Muscle of leg (tissue), 3 donors: ENCODE measurements at regions not wholly inside any gene's neighbourhood (a gene's known extent, or its start where the extent isn't known, plus 50 kb on each side); places are given as distances from the start of the nearest gene placed in this dataset.
"Not testable (repeated sequence)": the region's sequence is repeated elsewhere in the genome, so short reads cannot be mapped to it uniquely, and the experiment has no call there.

Experiments
- DNase-seq: peaks from one replicate; pipeline ENCODE4 v3.0.0; 2013
- H3K27ac ChIP-seq: one replicate; pipeline ENCODE4 v1.5.1; 2013; ENCODE audit warnings: mild to moderate bottlenecking, low read length, control low read depth
- H3K27me3 ChIP-seq: one replicate; pipeline ENCODE4 v1.6.1; 2013; ENCODE audit warnings: low read length; ENCODE audit not compliant: control insufficient read depth, insufficient read depth
- H3K36me3 ChIP-seq: one replicate; pipeline ENCODE4 v1.6.1; 2013; ENCODE audit warnings: low read length; ENCODE audit not compliant: control insufficient read depth, insufficient read depth
- H3K4me1 ChIP-seq: one replicate; pipeline ENCODE4 v1.6.1; 2013; ENCODE audit warnings: low read length; ENCODE audit not compliant: control insufficient read depth, insufficient read depth
- H3K4me3 ChIP-seq: one replicate; pipeline ENCODE4 v1.5.1; 2013; ENCODE audit warnings: low read length, control low read depth
- H3K9me3 ChIP-seq: replicated peaks from 2 replicates; pipeline ENCODE4 v1.6.1; 2013; ENCODE audit warnings: low read depth, low read length; ENCODE audit not compliant: control insufficient read depth
- WGBS: methylation state at CpG from one replicate; pipeline ENCODE4 v1.1.5; 2013; ENCODE audit warnings: missing lambda C conversion rate; ENCODE audit not compliant: insufficient coverage; 5-methylcytosine and 5-hydroxymethylcytosine counted together

- Histone ChIP-seq H3K4me3 (no peak overlapping the region), H3K4me1 (peaks cover 13% of the 10 kb centered on the region), H3K27ac (no peak overlapping the region), H3K36me3 (no peaks in the 10 kb centered on the region), H3K27me3 (no peaks in the 10 kb centered on the region), H3K9me3 (no peaks in the 10 kb centered on the region)
- no peak for DNase-seq
- no CpG with 5 or more reads among the region's 2 CpGs for WGBS
Measured at GRCh38 chr5:115428248-115428647, 116.3 kb downstream of the FEM1C start.

DNA sequence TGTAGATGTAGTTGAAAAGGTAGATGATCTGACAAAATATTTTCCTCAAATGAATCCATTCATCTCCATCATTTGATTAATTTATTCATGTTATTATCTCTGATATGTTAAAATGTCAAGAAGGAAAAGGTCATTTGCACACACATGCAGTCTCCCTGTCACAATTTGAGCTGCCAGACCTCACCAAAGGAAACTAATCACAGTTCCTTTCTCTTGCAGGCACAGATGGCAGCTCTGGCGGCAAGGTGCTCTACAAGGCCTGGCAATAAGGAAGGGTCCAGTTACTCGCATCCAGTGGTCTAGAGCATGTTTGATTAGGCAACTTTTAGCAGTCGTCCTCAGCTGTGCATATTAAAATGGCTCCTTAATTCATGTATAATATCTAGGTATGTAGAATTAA lies 120.1 kb downstream of the FEM1C start:
- Histone ChIP-seq H3K9me3 (no peaks in the 10 kb centered on the region), H3K4me1 (peaks cover 17% of the 10 kb centered on the region), H3K27ac (peak overlapping the region; percentile 89), H3K36me3 (no peaks in the 10 kb centered on the region), H3K4me3 (no peak overlapping the region), H3K27me3 (no peaks in the 10 kb centered on the region)
- WGBS, result no CpG with 5 or more reads among the region's 3 CpGs
- DNase-seq, result no peak

- peaks cover 17% of the 10 kb centered on the region for H3K4me1 ChIP-seq
- H3K9me3 ChIP-seq, result no peaks in the 10 kb centered on the region
- H3K36me3 ChIP-seq, result no peaks in the 10 kb centered on the region
- H3K27ac ChIP-seq, result peak overlapping the region; percentile 89
- WGBS, result no CpG with 5 or more reads among the region's 5 CpGs
- H3K4me3 ChIP-seq, result no peak overlapping the region
- no peak for DNase-seq
- H3K27me3 ChIP-seq, result no peaks in the 10 kb centered on the region
Measured at GRCh38 chr5:115424030-115424429, 120.5 kb downstream of the FEM1C start.

DNA sequence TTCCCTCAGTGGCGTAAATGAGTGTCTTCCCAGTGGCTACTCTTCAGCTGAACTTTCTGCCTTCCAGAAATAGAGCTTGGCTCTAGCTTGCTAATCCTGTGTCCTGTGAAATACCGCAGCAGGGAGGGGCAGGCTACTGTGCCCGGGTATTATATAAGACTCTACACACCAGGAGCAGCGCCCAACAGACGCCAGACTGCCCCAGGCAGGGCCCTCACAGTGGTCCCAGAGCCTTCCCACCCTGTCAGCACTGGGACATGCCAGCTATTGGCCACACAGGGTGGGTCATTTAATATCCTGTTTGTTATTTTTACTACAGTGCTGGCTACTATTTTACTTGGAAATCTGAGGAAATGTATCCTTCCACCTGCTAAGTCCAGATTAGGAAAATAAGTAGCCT lies 121.0 kb downstream of the FEM1C start:
- Histone ChIP-seq H3K9me3 (no peaks in the 10 kb centered on the region), H3K4me1 (peaks cover 16% of the 10 kb centered on the region), H3K36me3 (no peaks in the 10 kb centered on the region), H3K27ac (peak overlapping the region; percentile 89), H3K27me3 (no peaks in the 10 kb centered on the region), H3K4me3 (no peak overlapping the region)
- 54% methylated on average over 4 of the region's 5 CpGs for WGBS
- DNase-seq, result peak; percentile 90

GRCh38 chr5:115423051-115423450 lies 121.5 kb downstream of the FEM1C start:
- H3K4me1 ChIP-seq, result peaks cover 14% of the 10 kb centered on the region
- no CpG with 5 or more reads among the region's 1 CpG for WGBS

DNA sequence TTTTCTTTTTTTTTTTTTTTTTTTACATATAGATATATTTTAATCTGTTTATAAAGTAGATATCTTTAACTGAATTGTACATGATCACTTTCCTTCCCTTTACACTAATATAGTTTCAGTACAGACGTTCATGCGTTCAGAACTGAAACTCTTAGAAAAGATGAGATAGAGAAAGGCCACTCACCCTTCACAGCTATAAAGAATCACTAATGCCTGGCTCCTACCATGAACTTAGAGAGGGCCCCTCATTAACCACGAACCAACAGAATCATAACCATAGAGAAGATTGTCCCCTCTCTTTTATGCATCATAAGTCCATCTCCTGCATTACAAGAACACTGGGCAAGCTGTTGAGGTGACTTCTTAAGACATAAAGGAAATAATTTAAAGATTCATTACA lies 123.8 kb downstream of the FEM1C start:
- not testable (repeated sequence) for DNase-seq, H3K27ac ChIP-seq, H3K36me3 ChIP-seq, H3K27me3 ChIP-seq, H3K9me3 ChIP-seq, H3K4me3 ChIP-seq
- H3K4me1 ChIP-seq, result peaks cover 14% of the 10 kb centered on the region
- WGBS, result no CpG with 5 or more reads among the region's 3 CpGs

More at GRCh38 chr5:115423051-115423450, 121.5 kb downstream of the FEM1C start:
- H3K9me3 ChIP-seq, result no peaks in the 10 kb centered on the region
- H3K36me3 ChIP-seq, result no peaks in the 10 kb centered on the region
- no peak overlapping the region for H3K4me3 ChIP-seq
- no peak for DNase-seq
- H3K27me3 ChIP-seq, result no peaks in the 10 kb centered on the region
- peak overlapping the region; percentile 89 for H3K27ac ChIP-seq

DNA sequence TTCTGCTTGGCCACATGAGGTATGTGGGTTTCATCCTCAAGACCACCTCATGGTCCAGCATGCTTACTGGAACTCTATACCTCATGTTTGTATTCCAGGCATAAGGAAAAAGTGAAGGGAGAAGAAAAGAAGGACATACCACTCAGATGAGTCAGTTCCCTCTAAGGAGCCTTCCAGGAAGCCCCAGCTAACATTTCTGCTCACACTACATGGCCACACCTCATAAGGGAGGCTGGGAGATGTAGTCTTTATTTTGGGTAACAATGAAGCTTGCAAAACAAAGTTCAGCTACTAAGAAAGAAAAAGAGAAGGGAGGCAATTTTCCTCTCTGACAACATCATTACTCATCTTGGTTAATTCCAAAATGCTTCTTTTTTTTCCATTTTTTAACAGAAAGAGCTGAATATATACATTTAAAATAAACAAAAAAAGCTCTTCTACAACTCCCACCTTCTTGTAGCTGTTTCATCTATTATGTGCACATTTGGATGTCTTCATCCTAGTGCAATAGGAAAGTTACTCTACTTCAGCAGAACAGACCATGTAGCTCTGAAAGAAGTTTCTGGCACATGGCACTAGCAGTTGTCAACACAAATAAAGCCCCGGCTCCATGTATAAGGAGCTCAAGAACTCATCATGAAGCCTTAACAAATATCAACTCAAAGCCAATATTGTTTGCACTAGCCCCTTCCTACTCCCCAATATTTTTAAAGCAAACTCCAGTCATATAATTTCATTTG lies 123.6 kb upstream of the CCDC112 start:
- H3K36me3 ChIP-seq, result no peaks in the 10 kb centered on the region
- peaks cover 16% of the 10 kb centered on the region for H3K4me1 ChIP-seq
- no peak overlapping the region for H3K27ac ChIP-seq
- H3K27me3 ChIP-seq, result no peaks in the 10 kb centered on the region
- no peak overlapping the region for H3K4me3 ChIP-seq
- no CpG with 5 or more reads among the region's 1 CpG for WGBS
- peak; percentile 84 for DNase-seq
- no peaks in the 10 kb centered on the region for H3K9me3 ChIP-seq

DNA sequence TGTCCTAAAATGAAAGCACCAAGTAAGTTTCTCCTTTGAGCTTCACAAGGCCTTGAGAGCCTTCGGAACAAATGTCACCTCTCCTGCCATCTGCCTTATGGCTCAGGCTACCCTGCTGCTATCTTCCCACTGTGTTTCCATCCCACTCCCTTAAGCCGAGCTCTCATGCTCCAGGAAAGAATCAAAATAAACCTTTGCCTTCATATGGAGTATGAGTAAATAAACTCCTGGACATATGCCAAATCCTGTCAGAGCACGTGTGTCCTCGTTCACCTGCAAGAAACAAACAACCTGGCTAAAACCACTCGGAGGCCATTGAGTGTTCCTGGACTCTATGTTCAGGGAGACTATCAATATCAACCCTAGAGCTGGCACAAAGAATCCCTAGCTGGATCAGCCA lies 122.3 kb upstream of the CCDC112 start:
- Histone ChIP-seq H3K9me3 (no peaks in the 10 kb centered on the region), H3K27me3 (no peaks in the 10 kb centered on the region), H3K4me1 (peaks cover 22% of the 10 kb centered on the region), H3K36me3 (no peaks in the 10 kb centered on the region), H3K27ac (no peak overlapping the region), H3K4me3 (no peak overlapping the region)
- WGBS, result 69% methylated on average over 4 of the region's 5 CpGs
- DNase-seq, result no peak

GRCh38 chr5:115417076-115417475 lies 120.6 kb upstream of the CCDC112 start:
- H3K4me1 ChIP-seq, result peaks cover 17% of the 10 kb centered on the region
- whole genome bisulfite sequencing, result no CpG with 5 or more reads among the region's 3 CpGs
- DNase-seq, result no peak

DNA sequence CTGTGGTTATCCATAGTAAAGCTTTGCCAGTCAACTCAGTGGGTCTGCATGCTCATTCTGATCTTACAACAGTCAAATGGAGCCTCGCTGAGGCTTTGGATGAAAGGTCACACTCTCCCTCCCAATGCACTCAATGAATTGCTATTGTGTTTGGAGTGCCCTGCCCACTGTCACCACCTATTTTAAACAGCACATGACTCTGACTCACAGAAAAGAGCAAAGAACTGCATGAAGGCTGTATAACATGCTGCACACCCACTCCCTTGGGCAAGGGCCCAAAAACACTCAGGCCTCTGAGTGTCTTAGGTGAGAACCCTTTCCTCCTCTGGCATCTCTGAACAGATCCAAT lies 118.7 kb upstream of the CCDC112 start:
- WGBS, result no CpG with 5 or more reads among the region's 1 CpG
- Histone ChIP-seq H3K27ac (no peak overlapping the region), H3K36me3 (no peaks in the 10 kb centered on the region), H3K27me3 (no peaks in the 10 kb centered on the region), H3K4me3 (no peak overlapping the region), H3K9me3 (no peaks in the 10 kb centered on the region), H3K4me1 (peaks cover 17% of the 10 kb centered on the region)
- no peak for DNase-seq

More at GRCh38 chr5:115417076-115417475, 120.6 kb upstream of the CCDC112 start:
- H3K4me3 ChIP-seq, result no peak overlapping the region
- H3K36me3 ChIP-seq, result no peaks in the 10 kb centered on the region
- H3K27ac ChIP-seq, result no peak overlapping the region
- no peaks in the 10 kb centered on the region for H3K27me3 ChIP-seq
- no peaks in the 10 kb centered on the region for H3K9me3 ChIP-seq
